GM12892 (cell line): ENCODE measurements at regions not wholly inside any gene's neighbourhood (a gene's known extent, or its start where the extent isn't known, plus 50 kb on each side); places are given as distances from the start of the nearest gene placed in this dataset.
"Not testable (repeated sequence)": the region's sequence is repeated elsewhere in the genome, so short reads cannot be mapped to it uniquely, and the experiment has no call there.

Experiments
- DNase-seq: peaks from one replicate; pipeline ENCODE4 v3.0.0; 2011; ENCODE audit not compliant: insufficient read length
- FAIRE-seq: peaks from 2 replicates; lab custom pipeline; 2011; peaks lifted over from hg19 to GRCh38; lab: Jason Lieb, UNC
- POLR2A ChIP-seq: IDR thresholded peaks from 2 replicates; pipeline ENCODE4 v1.6.1; 2011; ENCODE audit warnings: low read depth, low read length, control low read depth
- POLR2AphosphoS5 ChIP-seq: IDR thresholded peaks from 2 replicates; pipeline ENCODE4 v1.6.1; 2011; ENCODE audit warnings: low read depth, low read length, control low read depth
- TAF1 ChIP-seq: IDR thresholded peaks from 2 replicates; pipeline ENCODE4 v1.6.1; 2011; ENCODE audit warnings: low read depth, mild to moderate bottlenecking, control low read depth, low read length, borderline replicate concordance

DNA sequence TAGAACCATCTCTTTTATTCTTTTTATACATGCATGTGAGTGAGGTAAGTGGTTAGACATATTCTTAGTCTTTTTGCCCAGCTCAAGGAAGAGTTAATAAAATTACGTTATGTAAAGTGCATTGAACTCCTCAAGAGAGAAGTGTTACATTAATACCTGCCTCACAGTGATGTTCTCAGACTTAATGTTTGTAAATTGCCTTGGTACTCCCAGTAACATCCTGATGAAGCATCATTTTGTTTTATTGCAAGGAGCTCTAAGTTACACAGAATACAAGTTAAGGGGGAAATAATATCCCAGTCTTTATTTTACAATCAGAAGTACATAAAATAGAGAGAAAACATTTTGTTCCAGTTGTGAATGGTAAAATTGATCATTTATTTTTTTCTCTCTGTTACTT is 89.5 kb upstream of the ARRDC3 start:
- DNase-seq: no peak
- no peak for TF ChIP-seq POLR2A
- no peak for TF ChIP-seq TAF1
- no peak for TF ChIP-seq POLR2AphosphoS5
- FAIRE-seq: no peak

GRCh38 chr5:91469517-91470165 is 86.5 kb upstream of the ARRDC3 start:
- DNase-seq (no peak), FAIRE-seq (peak; percentile 57)
- TF ChIP-seq POLR2AphosphoS5 (no peak), POLR2A (no peak), TAF1 (no peak)

- TF ChIP-seq POLR2AphosphoS5 (no peak), TAF1 (no peak), POLR2A (no peak)
- FAIRE-seq: no peak
- no peak for DNase-seq
Measured at GRCh38 chr5:91468651-91469422, 85.7 kb upstream of the ARRDC3 start.

- TF ChIP-seq POLR2AphosphoS5 (no peak), TAF1 (no peak), POLR2A (no peak)
- FAIRE-seq (no peak), DNase-seq (no peak)
Measured at GRCh38 chr5:91464886-91465646, 81.9 kb upstream of the ARRDC3 start.

- DNase-seq: no peak
- no peak for FAIRE-seq
- TF ChIP-seq POLR2A (no peak), TAF1 (no peak)
Measured at GRCh38 chr5:91457681-91458058, 74.6 kb upstream of the ARRDC3 start.

DNA sequence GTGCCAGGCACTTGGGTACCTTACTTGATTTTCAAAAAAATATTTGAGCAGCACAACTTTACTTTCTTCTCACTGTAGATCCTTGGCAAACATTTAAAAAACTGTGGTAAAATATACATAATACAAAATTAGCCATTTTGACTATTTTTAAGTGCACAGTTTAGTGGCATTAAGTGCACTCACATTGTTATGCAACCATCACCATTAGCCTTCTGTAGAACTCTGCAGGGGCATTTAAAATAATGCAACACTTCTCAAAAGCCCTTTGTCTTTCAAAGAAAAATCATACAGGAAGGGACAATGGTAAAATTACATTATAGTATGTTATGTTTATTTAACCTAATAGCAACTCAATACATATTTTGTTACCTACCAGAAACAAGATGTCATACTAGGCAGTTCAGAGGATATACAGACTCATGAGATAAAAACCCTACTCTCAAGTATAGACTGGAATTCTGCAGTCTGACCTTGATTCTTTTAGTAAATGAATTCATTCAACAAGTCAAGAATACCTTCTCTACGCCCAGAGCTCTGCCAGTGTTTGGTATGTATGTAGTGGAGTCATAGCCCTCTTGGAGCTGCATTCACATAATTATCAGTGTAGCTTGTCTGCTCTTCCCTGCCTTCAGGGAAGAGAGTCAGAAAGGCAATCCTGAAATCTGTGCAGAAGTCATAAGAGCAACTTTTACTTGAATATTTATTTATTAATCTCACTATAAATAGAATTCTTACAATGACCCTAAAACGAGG is 74.0 kb upstream of the ARRDC3 start:
- FAIRE-seq: no peak
- no peak for TF ChIP-seq TAF1
- no peak for TF ChIP-seq POLR2A
- TF ChIP-seq POLR2AphosphoS5: no peak
- no peak for DNase-seq

DNA sequence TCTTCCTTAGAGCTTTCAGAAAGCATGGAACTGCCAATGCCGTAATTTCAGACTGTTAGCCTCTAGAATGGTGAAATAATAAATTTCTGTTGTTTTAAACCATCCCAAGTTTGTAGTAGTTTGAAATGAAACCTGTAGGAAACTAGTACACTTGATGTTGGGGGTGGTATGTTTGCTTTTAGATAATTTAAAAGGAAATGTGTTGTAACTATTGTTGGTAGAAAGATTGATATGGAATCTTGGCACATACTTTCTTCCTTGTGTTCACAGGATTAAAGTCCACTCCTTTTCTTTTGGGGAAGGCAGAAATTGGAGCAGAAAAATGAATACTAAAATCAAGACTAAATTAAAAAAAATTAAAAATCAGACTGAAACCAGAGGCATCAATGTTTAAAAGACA is 66.0 kb upstream of the ARRDC3 start:
- DNase-seq (no peak), FAIRE-seq (no peak)

DNA sequence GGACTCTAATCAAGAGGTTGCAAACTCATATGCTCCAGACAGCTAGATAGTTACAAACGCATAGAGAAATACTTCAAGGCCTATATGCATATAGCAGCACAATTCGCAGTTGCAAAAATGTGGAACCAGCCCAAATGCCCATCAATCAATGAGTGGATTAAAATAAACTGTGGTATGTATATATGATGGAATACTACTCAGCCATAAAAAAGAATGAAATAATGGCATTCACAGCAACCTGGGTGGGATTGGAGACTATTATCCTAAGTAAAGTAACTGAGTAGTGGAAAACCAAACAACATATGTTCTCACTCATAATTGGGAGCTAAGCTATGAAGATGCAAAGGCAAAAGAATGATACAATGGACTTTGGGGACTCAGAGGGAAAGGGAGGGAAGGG is 65.0 kb upstream of the ARRDC3 start:
- not testable (repeated sequence) for FAIRE-seq, DNase-seq

More for the DNA sequence above, 66.0 kb upstream of the ARRDC3 start:
- no peak for TF ChIP-seq POLR2A
- no peak for TF ChIP-seq TAF1
- TF ChIP-seq POLR2AphosphoS5: no peak

DNA sequence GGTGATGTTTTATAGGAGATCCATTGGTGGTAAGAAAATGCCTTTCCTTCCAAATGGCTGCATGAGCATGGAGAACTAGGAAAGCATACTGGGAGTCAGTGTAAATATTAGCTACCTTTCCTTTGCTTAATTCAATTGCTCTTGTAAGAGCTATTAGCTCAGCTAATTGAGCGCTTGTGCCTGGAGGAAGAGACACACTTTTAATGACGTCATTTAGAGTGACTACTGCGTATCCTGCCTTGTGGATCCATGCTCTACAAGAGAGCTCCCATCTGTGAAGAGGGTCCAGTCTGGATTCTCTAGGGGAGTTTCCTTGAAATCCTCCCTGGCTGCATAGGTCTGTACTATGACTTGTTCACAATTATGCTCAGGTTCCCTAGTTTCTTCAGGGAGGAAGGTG is 63.8 kb upstream of the ARRDC3 start:
- FAIRE-seq, DNase-seq: not testable (repeated sequence)

- TF ChIP-seq POLR2AphosphoS5 (no peak), POLR2A (no peak), TAF1 (no peak)
- DNase-seq: no peak
- FAIRE-seq: peak; percentile 58
Measured at GRCh38 chr5:91443761-91444467, 60.8 kb upstream of the ARRDC3 start.

- no peak for FAIRE-seq
- DNase-seq: no peak
Measured at GRCh38 chr5:91443023-91443422, 59.9 kb upstream of the ARRDC3 start.

More at GRCh38 chr5:91443023-91443422, 59.9 kb upstream of the ARRDC3 start:
- TF ChIP-seq TAF1 (no peak), POLR2A (no peak), POLR2AphosphoS5 (no peak)
